ENCODE measurements at regions not wholly inside any gene's neighbourhood (a gene's known extent, or its start where the extent isn't known, plus 50 kb on each side); places are given as distances from the start of the nearest gene placed in this dataset.

DNA sequence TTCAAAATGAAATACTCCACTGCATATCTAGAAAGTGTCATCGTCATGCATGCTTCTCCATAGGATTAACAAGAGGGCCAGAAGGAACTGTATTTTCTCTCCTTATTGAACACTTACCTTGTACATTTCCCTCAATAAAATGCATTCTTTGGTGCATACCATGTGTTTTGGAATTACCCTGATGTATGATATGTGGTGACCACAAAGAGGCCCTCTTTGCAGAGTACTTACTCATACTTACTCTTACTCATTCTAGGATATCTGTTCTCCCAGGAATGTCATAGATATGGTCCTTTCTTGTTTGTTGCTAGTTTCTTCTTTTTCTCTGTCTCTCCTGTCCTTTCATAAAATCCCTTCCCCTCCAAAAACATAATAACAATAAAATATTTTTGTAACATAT is 1087.1 kb upstream of the POT1 start:
- Histone ChIP-seq H3K4me3 (ENCODE audit: severe bottlenecking) (no peak overlapping the region), H3K4me1 (ENCODE audit: insufficient read depth, poor library complexity, severe bottlenecking) (no peaks in the 10 kb centered on the region), H3K27me3 (ENCODE audit: insufficient read depth, poor library complexity, severe bottlenecking) (no peaks in the 10 kb centered on the region), H3K36me3 (ENCODE audit: low read depth) (no peaks in the 10 kb centered on the region), H3K27ac (ENCODE audit: poor library complexity, severe bottlenecking) (no peak overlapping the region), H3K9me3 (ENCODE audit: severe bottlenecking) (no peaks in the 10 kb centered on the region)
- ATAC-seq (ENCODE audit: low read depth) (0 out of 3 replicates have a peak, but pooled peaks have one; percentile 52), DNase-seq (ENCODE audit: low spot score) (no peak)
- TF ChIP-seq, protein P1, sequence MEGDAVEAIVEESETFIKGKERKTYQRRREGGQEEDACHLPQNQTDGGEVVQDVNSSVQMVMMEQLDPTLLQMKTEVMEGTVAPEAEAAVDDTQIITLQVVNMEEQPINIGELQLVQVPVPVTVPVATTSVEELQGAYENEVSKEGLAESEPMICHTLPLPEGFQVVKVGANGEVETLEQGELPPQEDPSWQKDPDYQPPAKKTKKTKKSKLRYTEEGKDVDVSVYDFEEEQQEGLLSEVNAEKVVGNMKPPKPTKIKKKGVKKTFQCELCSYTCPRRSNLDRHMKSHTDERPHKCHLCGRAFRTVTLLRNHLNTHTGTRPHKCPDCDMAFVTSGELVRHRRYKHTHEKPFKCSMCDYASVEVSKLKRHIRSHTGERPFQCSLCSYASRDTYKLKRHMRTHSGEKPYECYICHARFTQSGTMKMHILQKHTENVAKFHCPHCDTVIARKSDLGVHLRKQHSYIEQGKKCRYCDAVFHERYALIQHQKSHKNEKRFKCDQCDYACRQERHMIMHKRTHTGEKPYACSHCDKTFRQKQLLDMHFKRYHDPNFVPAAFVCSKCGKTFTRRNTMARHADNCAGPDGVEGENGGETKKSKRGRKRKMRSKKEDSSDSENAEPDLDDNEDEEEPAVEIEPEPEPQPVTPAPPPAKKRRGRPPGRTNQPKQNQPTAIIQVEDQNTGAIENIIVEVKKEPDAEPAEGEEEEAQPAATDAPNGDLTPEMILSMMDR (IDR thresholded peaks at IDR 0.05; ENCODE audit: poor library complexity, severe bottlenecking), result no peak

DNA sequence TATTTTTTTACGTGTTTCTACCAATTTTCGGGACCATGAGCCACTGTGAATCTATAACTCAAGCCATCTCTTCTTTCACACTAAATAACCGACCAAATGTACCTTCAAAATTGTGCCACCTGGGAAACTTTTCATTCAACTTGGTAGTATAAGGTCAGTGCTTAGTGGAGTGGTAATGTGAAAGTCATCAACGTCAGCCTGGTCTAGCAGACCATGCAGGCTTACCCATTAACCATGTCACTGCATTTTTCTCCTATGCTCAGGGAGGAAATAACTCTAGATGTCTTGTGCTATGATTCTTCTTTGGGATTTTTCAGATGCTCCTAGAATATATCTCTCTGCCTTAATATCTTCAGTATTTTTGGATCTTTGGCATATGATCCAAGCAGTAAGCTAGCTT is 1075.4 kb upstream of the POT1 start:
- TF ChIP-seq, protein P1 (IDR thresholded peaks at IDR 0.05; ENCODE audit: poor library complexity, severe bottlenecking), result no peak
- ATAC-seq (ENCODE audit: low read depth) (no peak), DNase-seq (ENCODE audit: low spot score) (no peak)
- Histone ChIP-seq H3K27me3 (ENCODE audit: insufficient read depth, poor library complexity, severe bottlenecking) (no peaks in the 10 kb centered on the region), H3K36me3 (ENCODE audit: low read depth) (no peaks in the 10 kb centered on the region), H3K4me3 (ENCODE audit: severe bottlenecking) (no peak overlapping the region), H3K4me1 (ENCODE audit: insufficient read depth, poor library complexity, severe bottlenecking) (no peaks in the 10 kb centered on the region), H3K9me3 (ENCODE audit: severe bottlenecking) (no peaks in the 10 kb centered on the region), H3K27ac (ENCODE audit: poor library complexity, severe bottlenecking) (no peak overlapping the region)

DNA sequence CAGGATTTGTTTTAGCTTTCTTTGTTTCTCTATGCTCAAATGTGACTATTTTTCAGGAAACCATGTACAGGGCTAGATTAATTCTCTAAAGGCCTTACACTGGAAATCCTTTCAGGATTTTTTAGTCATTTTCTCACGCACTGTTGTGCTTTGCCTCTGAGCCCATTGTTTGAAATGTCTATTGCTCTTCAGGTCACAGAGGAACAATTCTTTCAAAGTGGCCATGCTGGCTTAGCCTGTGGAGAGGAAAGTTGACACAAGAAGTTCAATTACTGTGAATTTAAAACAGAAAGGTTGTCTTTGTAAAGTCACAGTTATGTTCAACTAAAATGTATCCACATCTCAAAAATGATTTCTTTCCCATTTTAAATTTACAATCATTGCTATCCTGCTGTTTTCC is 1071.7 kb upstream of the POT1 start:
- no peaks in the 10 kb centered on the region for H3K4me1 ChIP-seq (ENCODE audit: insufficient read depth, poor library complexity, severe bottlenecking)
- TF ChIP-seq, protein P1 (IDR thresholded peaks at IDR 0.05; ENCODE audit: poor library complexity, severe bottlenecking), result no peak
- H3K27ac ChIP-seq (ENCODE audit: poor library complexity, severe bottlenecking), result no peak overlapping the region
- no peaks in the 10 kb centered on the region for H3K27me3 ChIP-seq (ENCODE audit: insufficient read depth, poor library complexity, severe bottlenecking)
- H3K9me3 ChIP-seq (ENCODE audit: severe bottlenecking), result no peaks in the 10 kb centered on the region
- ATAC-seq (ENCODE audit: low read depth) (no peak), DNase-seq (ENCODE audit: low spot score) (no peak)
- no peaks in the 10 kb centered on the region for H3K36me3 ChIP-seq (ENCODE audit: low read depth)
- no peak overlapping the region for H3K4me3 ChIP-seq (ENCODE audit: severe bottlenecking)

DNA sequence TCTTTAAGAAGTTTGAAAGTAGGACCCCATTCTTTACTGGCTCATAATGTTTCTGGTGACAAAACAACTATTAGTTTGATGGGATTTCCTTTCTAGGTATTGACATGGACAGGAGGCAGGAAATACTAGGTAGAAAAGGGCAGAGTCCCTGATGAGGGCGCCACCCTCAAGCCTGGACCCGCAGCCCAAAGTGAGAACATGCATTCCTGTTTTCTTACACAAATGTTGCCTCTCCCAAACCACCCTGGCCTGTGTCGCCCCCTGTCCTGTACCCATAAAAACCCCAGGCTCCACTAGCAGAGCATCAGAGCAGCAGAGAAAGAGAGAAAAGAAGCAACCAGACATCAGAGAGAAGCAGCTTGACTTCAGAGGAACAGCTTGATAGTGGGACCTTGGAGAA is 1055.2 kb upstream of the POT1 start:
- DNase-seq (ENCODE audit: low spot score) (no peak), ATAC-seq (ENCODE audit: low read depth) (no peak)
- H3K4me1 ChIP-seq (ENCODE audit: insufficient read depth, poor library complexity, severe bottlenecking), result no peaks in the 10 kb centered on the region
- TF ChIP-seq, protein P1 (IDR thresholded peaks at IDR 0.05; ENCODE audit: poor library complexity, severe bottlenecking), result no peak
- H3K36me3 ChIP-seq (ENCODE audit: low read depth), result no peaks in the 10 kb centered on the region
- H3K27ac ChIP-seq (ENCODE audit: poor library complexity, severe bottlenecking), result no peak overlapping the region
- no peaks in the 10 kb centered on the region for H3K9me3 ChIP-seq (ENCODE audit: severe bottlenecking)
- no peak overlapping the region for H3K4me3 ChIP-seq (ENCODE audit: severe bottlenecking)
- no peaks in the 10 kb centered on the region for H3K27me3 ChIP-seq (ENCODE audit: insufficient read depth, poor library complexity, severe bottlenecking)

DNA sequence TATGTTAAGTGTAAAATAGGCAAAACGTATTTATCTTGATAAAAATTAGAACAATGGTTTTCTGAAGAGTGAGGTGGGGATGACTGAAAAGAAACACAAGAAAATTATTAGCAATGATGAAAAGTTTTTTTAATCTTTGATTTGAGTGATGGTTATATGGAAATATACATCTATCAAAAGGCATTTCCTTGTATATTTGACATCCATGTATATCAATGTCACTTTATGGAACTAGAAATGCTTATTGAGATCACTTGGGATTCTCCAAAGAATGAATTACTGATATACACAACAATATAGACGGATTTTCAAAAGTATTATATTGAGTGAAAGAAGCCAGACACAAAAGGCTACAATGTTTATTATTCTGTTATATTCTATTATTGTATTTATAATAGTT is 1042.0 kb upstream of the POT1 start:
- TF ChIP-seq, protein P1 (IDR thresholded peaks at IDR 0.05; ENCODE audit: poor library complexity, severe bottlenecking), result no peak
- Histone ChIP-seq H3K27me3 (ENCODE audit: insufficient read depth, poor library complexity, severe bottlenecking) (no peaks in the 10 kb centered on the region), H3K36me3 (ENCODE audit: low read depth) (no peaks in the 10 kb centered on the region), H3K9me3 (ENCODE audit: severe bottlenecking) (no peaks in the 10 kb centered on the region), H3K27ac (ENCODE audit: poor library complexity, severe bottlenecking) (no peak overlapping the region), H3K4me1 (ENCODE audit: insufficient read depth, poor library complexity, severe bottlenecking) (no peaks in the 10 kb centered on the region), H3K4me3 (ENCODE audit: severe bottlenecking) (no peak overlapping the region)
- ATAC-seq (ENCODE audit: low read depth) (no peak), DNase-seq (ENCODE audit: low spot score) (no peak)
